Trophoblast cell (in vitro differentiated cells and primary cell): ENCODE measurements at regions not wholly inside any gene's neighbourhood (a gene's known extent, or its start where the extent isn't known, plus 50 kb on each side); places are given as distances from the start of the nearest gene placed in this dataset.

Experiments used
- DNase-seq, 2 donors: peaks; one replicate each; pipeline ENCODE4 v3.0.0-alpha.2; 2016
- H2AFZ ChIP-seq: 2 replicates; pipeline ENCODE4 v1.6.1; 2013; ENCODE audit warnings: low read length, moderate library complexity, mild to moderate bottlenecking; ENCODE audit not compliant: insufficient read depth, poor library complexity
- H2AK5ac ChIP-seq: 2 replicates; pipeline ENCODE4 v1.6.1; 2013; ENCODE audit warnings: mild to moderate bottlenecking, low read length
- H2BK120ac ChIP-seq: 2 replicates; pipeline ENCODE4 v1.6.1; 2013; ENCODE audit warnings: low read length, mild to moderate bottlenecking, moderate library complexity; ENCODE audit not compliant: insufficient read depth, poor library complexity
- H2BK12ac ChIP-seq: 2 replicates; pipeline ENCODE4 v1.6.1; 2013; ENCODE audit warnings: mild to moderate bottlenecking, low read length, moderate library complexity
- H2BK5ac ChIP-seq: 2 replicates; pipeline ENCODE4 v1.6.1; 2013; ENCODE audit warnings: low read length, low read depth, moderate library complexity, mild to moderate bottlenecking; ENCODE audit not compliant: poor library complexity
- H3K14ac ChIP-seq: 2 replicates; pipeline ENCODE4 v1.6.1; 2013; ENCODE audit warnings: mild to moderate bottlenecking, low read length
- H3K18ac ChIP-seq: 2 replicates; pipeline ENCODE4 v1.6.1; 2013; ENCODE audit warnings: mild to moderate bottlenecking, low read length
- H3K23ac ChIP-seq: 2 replicates; pipeline ENCODE4 v1.6.1; 2013; ENCODE audit warnings: low read length
- H3K27ac ChIP-seq: 2 replicates; pipeline ENCODE4 v1.5.1; 2013; ENCODE audit warnings: low read depth, mild to moderate bottlenecking, inconsistent platforms, low read length, moderate library complexity
- H3K27me3 ChIP-seq: 2 replicates; pipeline ENCODE4 v1.6.1; 2013; ENCODE audit warnings: inconsistent platforms, mild to moderate bottlenecking, low read length, moderate library complexity; ENCODE audit not compliant: insufficient read depth
- H3K36me3 ChIP-seq, 2 experiments: 1 replicate in 1 of 2; 2 replicates in 1 of 2; pipeline ENCODE4 v1.6.1; 2013; ENCODE audit warnings: low read length in 2 of 2, mild to moderate bottlenecking in 2 of 2, moderate library complexity in 1 of 2; ENCODE audit not compliant: insufficient read depth in 2 of 2, control insufficient read depth in 1 of 2
- H3K4ac ChIP-seq: 2 replicates; pipeline ENCODE4 v1.6.1; 2013; ENCODE audit warnings: low read depth, mild to moderate bottlenecking, low read length, moderate library complexity
- H3K4me1 ChIP-seq, 2 experiments: 1 replicate in 1 of 2; 2 replicates in 1 of 2; pipeline ENCODE4 v1.6.1; 2013; ENCODE audit warnings: low read length in 2 of 2, mild to moderate bottlenecking in 2 of 2, moderate library complexity in 1 of 2; ENCODE audit not compliant: insufficient read depth in 2 of 2, control insufficient read depth in 1 of 2
- H3K4me2 ChIP-seq: 2 replicates; pipeline ENCODE4 v1.6.1; 2013; ENCODE audit warnings: inconsistent platforms, mild to moderate bottlenecking, low read length, moderate library complexity
- H3K4me3 ChIP-seq: 2 replicates; pipeline ENCODE4 v1.5.1; 2013; ENCODE audit warnings: mild to moderate bottlenecking, low read depth, low read length, inconsistent platforms
- H3K79me1 ChIP-seq: one replicate; pipeline ENCODE4 v1.6.1; 2013; ENCODE audit warnings: low read length
- H3K79me2 ChIP-seq: 2 replicates; pipeline ENCODE4 v1.6.1; 2013; ENCODE audit warnings: low read length, mild to moderate bottlenecking; ENCODE audit not compliant: control insufficient read depth, insufficient read depth, poor library complexity
- H3K9ac ChIP-seq: 2 replicates; pipeline ENCODE4 v1.6.1; 2013; ENCODE audit warnings: mild to moderate bottlenecking, low read length
- H3K9me3 ChIP-seq: 2 replicates; pipeline ENCODE4 v1.6.1; 2013; ENCODE audit warnings: low read depth, mild to moderate bottlenecking, control low read depth, inconsistent platforms, low read length; ENCODE audit not compliant: insufficient read depth
- H4K12ac ChIP-seq: 2 replicates; pipeline ENCODE4 v1.6.1; 2013; ENCODE audit warnings: low read depth, mild to moderate bottlenecking, low read length, moderate library complexity
- H4K8ac ChIP-seq: 2 replicates; pipeline ENCODE4 v1.6.1; 2013; ENCODE audit warnings: low read depth, mild to moderate bottlenecking, low read length, moderate library complexity
- H4K91ac ChIP-seq: one replicate; pipeline ENCODE4 v1.6.1; 2013; ENCODE audit warnings: low read depth, mild to moderate bottlenecking, low read length, moderate library complexity
- WGBS: extraction: QIAGEN DNeasy Blood & Tissue Kit; methylation state at CpG from one replicate; pipeline ENCODE4 v1.1.7; 2013; ENCODE audit warnings: missing lambda C conversion rate; ENCODE audit not compliant: insufficient read length, insufficient coverage; ENCODE audit errors: extremely low coverage; 5-methylcytosine and 5-hydroxymethylcytosine counted together

- Histone ChIP-seq H4K91ac (no peak overlapping the region), H3K4ac (no peak overlapping the region), H3K14ac (no peak overlapping the region), H3K36me3 (no peaks in the 10 kb centered on the region), H4K8ac (no peak overlapping the region), H3K9me3 (no peaks in the 10 kb centered on the region), H2BK120ac (no peak overlapping the region), H3K18ac (no peak overlapping the region), H3K4me3 (no peak overlapping the region), H2AK5ac (no peak overlapping the region), H3K23ac (no peak overlapping the region), H3K4me1 (no peaks in the 10 kb centered on the region), H3K27ac (no peak overlapping the region), H3K79me1 (no peaks in the 10 kb centered on the region), H3K4me2 (no peak overlapping the region), H3K9ac (no peak overlapping the region), H3K79me2 (no peaks in the 10 kb centered on the region), H2BK5ac (no peak overlapping the region), H2BK12ac (no peak overlapping the region), H3K27me3 (no peaks in the 10 kb centered on the region), H4K12ac (no peak overlapping the region), H2AFZ (no peak overlapping the region)
- no CpG with 5 or more reads among the region's 1 CpG for WGBS
- DNase-seq = no peak
Observed at GRCh38 chr4:32672359-32672758, 1952.2 kb downstream of the PCDH7 start.

- Histone ChIP-seq H3K4me1 (no peaks in the 10 kb centered on the region), H3K79me1 (no peaks in the 10 kb centered on the region), H2AFZ (no peak overlapping the region), H3K27ac (no peak overlapping the region), H2AK5ac (no peak overlapping the region), H3K4ac (no peak overlapping the region), H3K9me3 (no peaks in the 10 kb centered on the region), H2BK12ac (no peak overlapping the region), H3K9ac (no peak overlapping the region), H3K4me3 (no peak overlapping the region), H4K8ac (no peak overlapping the region), H3K27me3 (no peaks in the 10 kb centered on the region), H2BK120ac (no peak overlapping the region), H2BK5ac (no peak overlapping the region), H3K79me2 (no peaks in the 10 kb centered on the region), H3K23ac (no peak overlapping the region), H3K4me2 (no peak overlapping the region), H3K14ac (no peak overlapping the region), H4K12ac (no peak overlapping the region), H3K36me3 (no peaks in the 10 kb centered on the region), H4K91ac (no peak overlapping the region), H3K18ac (no peak overlapping the region)
- DNase-seq = no peak
- no CpG with 5 or more reads among the region's 6 CpGs for WGBS
Observed at GRCh38 chr4:32680946-32681345, 1960.8 kb downstream of the PCDH7 start.

- Histone ChIP-seq H4K8ac (no peak overlapping the region), H3K23ac (no peak overlapping the region), H3K4me3 (no peak overlapping the region), H3K79me1 (no peaks in the 10 kb centered on the region), H2BK120ac (no peak overlapping the region), H4K91ac (no peak overlapping the region), H3K79me2 (no peaks in the 10 kb centered on the region), H3K27me3 (no peaks in the 10 kb centered on the region), H3K36me3 (no peaks in the 10 kb centered on the region), H4K12ac (no peak overlapping the region), H3K9me3 (no peaks in the 10 kb centered on the region), H2BK5ac (no peak overlapping the region), H2AFZ (no peak overlapping the region), H3K4ac (no peak overlapping the region), H2AK5ac (no peak overlapping the region), H3K14ac (no peak overlapping the region), H3K18ac (no peak overlapping the region), H2BK12ac (no peak overlapping the region), H3K27ac (no peak overlapping the region), H3K4me2 (no peak overlapping the region), H3K4me1 (no peaks in the 10 kb centered on the region), H3K9ac (no peak overlapping the region)
- WGBS = no CpG with 5 or more reads among the region's 1 CpG
- no peak for DNase-seq
Observed at GRCh38 chr4:32684160-32684559, 1964.0 kb downstream of the PCDH7 start.

- Histone ChIP-seq H3K79me2 (no peaks in the 10 kb centered on the region), H3K4me2 (no peak overlapping the region), H3K36me3 (no peaks in the 10 kb centered on the region), H2AFZ (no peak overlapping the region), H3K4me1 (no peaks in the 10 kb centered on the region), H3K79me1 (no peaks in the 10 kb centered on the region), H4K91ac (no peak overlapping the region), H2BK120ac (no peak overlapping the region), H3K4me3 (no peak overlapping the region), H2AK5ac (no peak overlapping the region), H3K9ac (no peak overlapping the region), H3K9me3 (no peaks in the 10 kb centered on the region), H3K18ac (no peak overlapping the region), H2BK5ac (no peak overlapping the region), H2BK12ac (no peak overlapping the region), H3K23ac (no peak overlapping the region), H4K8ac (no peak overlapping the region), H4K12ac (no peak overlapping the region), H3K14ac (no peak overlapping the region), H3K4ac (no peak overlapping the region), H3K27me3 (no peaks in the 10 kb centered on the region), H3K27ac (no peak overlapping the region)
- DNase-seq = no peak
- 100% methylated on average over 1 of the region's 6 CpGs for WGBS
Observed at GRCh38 chr4:32686123-32686522, 1966.0 kb downstream of the PCDH7 start.
